NCI-H748 (cell line): ENCODE measurements at regions not wholly inside any gene's neighbourhood (a gene's known extent, or its start where the extent isn't known, plus 50 kb on each side); places are given as distances from the start of the nearest gene placed in this dataset.
A peak's percentile ranks its signal among the peaks of the same experiment; 100 is the strongest.

ENCODE experiments used
- DNase-seq: peaks from one replicate; lab custom pipeline; 2025; ENCODE audit not compliant: unreplicated experiment; lab: John Stamatoyannopoulos, UW

- no peak for DNase-seq
Measured at GRCh38 chr16:79449067-79449769, 151.3 kb downstream of the MAF start.

- no peak for DNase-seq
Measured at GRCh38 chr16:79444572-79444971, 156.0 kb downstream of the MAF start.

DNA sequence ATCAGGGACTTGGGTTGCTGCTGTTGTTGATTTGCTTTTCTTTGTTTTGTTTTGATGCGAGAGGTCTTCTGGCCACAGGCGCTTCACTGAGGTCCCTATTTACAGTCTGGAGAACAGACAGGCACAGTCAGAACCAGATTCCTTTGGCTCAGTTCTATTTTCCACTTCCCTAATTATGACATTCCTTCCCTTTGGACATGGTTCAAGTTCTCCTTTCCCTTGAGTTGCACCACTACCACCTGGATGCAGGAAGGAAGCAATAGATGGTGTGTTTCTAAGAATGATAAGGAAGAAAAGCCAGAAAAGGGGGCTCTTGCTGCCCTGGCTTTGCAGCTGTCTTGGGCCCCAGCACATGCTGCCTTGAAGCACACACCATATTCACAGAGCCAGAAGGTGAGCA lies 160.6 kb downstream of the MAF start:
- no peak for DNase-seq

DNA sequence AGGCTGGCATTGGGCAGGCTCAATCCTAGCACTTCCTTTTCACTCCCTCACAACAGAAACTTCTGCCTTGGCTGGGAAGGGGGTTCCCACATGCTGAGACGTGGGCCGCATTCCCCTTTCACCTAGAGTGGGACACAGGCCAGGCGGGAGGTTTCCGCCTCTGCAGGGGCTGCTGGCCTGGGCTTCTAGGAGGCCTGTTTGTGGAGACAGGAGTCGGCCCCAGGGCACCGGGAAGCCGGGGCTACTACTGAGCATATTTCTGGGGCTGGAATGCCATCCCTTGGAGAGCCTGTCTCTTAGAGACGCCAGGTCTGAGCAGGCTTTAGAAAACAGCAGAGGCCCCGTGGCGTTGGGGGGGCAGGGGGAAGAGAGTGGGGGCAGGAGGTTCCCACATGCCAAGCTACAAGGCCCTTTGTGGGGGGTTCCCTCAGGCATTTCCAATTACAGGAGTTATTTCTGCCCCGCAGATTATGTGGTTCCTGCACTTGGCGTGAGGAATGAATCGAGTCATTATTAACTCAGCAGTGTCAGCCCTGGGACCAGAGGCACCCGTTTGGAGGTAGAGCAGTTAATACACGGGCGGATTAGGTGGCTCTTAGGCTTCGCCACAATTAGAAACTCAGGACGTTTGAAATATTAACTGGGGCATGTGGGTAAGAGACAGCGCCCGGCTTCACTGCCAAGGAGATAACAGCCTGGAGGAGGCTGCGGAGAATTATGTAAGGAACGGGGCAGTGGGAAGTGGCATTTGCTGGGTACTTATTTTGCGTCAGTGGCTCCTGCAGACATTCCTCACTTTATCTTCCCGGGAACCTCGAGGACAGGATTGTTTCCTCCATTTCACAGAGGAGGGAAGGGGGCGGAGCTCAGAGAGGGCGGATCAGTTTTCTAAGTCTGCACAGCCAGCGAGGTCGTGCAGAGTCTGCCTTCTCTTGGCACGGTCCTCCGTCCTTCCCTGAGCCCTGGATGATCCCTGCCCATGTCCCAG lies 162.5 kb downstream of the MAF start:
- DNase-seq, result no peak

DNA sequence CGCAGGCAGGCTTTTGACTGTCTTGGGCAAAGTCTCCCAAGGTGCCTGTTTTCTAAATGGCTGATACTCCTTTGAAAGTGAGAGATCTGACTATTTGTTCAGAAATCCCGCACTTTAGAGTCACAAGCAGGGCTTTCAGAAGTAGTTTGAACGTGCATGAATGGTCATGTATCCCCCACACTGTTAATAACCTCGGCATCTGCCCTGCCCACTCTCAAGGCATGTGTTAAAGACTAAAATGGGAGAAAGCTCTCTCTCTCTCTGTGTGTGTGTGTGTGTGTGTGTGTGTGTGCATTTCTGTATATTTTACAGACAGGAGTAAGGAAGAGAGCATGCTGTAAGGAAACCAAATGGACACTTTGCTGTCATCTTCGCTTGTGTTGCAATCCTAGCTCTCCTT lies 163.7 kb downstream of the MAF start:
- no peak for DNase-seq

GRCh38 chr16:79434771-79435170 lies 165.8 kb downstream of the MAF start:
- DNase-seq, result no peak

- DNase-seq, result no peak
Measured at GRCh38 chr16:79434092-79434491, 166.4 kb downstream of the MAF start.

GRCh38 chr16:79431923-79432322 lies 168.6 kb downstream of the MAF start:
- no peak for DNase-seq

DNA sequence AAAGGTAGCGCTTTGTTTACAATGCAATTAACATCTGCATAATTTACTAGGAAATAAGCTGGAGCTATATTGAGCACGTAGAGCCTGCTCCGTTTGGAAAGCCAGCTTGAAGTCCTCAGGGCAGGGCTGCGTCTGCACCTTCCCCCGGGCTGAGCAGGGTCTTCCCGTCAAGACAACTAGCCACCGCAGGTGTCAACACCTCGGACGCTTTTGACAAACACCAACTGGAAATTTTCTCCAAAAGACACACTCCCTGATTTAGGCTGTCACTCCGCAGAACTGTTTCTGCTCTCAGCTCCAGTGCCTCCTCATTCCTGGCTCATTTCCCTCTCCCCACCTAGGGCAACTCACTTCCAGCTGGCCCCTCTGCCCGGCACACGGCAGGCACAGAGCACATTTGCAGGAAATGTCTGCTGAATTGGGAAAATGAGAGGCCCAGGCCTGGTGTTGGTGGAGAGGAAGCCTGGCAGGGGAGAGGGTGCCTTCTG lies 170.3 kb downstream of the MAF start:
- peak; percentile 86 for DNase-seq

- DNase-seq, result peak; percentile 38
Measured at GRCh38 chr16:79429381-79430190, 171.0 kb downstream of the MAF start.

- no peak for DNase-seq
Measured at GRCh38 chr16:79426663-79427062, 173.9 kb downstream of the MAF start.

GRCh38 chr16:79422064-79422463 lies 178.5 kb downstream of the MAF start:
- no peak for DNase-seq

DNA sequence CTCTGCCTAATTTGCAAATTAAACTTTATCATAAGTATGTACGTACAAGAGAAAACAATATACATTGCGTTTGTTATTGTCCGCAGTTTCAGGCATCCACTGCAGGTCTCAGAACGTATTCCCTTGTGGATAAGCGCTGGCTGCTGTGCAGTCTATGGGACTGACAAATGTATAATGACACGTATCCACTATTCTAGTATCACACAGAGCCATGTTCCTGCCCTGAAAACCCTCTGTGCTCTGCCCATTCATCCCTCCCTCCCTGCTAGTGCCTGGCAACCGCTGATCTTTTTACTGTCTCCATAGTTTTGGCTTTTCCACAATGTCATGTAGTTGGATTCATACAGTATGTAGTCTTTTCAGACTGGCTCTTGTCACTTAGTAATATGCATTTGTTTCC lies 179.4 kb downstream of the MAF start:
- DNase-seq, result no peak

DNA sequence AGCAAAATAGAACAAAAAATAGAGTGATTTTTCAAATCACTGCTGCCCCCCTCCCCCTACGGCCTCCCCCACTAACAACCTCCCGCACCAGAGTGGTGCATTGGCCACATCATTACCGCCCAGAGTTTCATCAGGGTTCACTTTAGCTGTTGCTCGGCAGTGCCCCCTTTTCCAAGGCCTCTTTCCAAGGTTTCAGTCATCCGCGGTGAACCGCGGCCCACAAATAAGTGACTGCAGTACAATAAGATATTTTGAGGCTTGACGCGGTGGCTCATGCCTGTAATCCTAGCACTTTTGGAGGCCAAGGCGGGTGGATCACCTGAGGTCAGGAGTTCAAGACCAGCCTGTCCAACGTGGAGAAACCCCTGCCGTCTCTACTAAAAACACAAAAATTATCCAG lies 180.0 kb downstream of the MAF start:
- no peak for DNase-seq

GRCh38 chr16:79419148-79419547 lies 181.4 kb downstream of the MAF start:
- no peak for DNase-seq

DNA sequence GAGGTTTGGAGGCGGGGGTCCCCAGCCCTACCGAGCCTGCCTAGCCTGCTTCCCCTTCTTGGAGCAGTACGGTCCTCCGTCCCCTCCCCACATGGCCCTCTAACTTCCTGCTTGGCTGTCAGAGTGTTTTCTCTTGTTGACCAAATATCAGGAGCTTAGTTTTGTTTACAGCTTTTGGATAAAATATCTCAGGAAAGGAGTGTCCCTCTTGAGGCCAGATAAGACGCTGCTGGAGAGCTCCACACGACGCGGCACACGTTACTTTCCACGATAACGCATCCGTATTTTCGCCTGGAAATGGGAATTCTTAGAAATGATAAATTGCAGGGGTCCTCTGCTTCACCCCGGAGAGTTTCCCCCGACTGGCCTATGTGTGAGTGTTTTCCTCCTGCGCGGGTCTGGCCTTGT lies 182.9 kb downstream of the MAF start:
- no peak for DNase-seq

- no peak for DNase-seq
Measured at GRCh38 chr16:79415983-79416640, 184.4 kb downstream of the MAF start.

DNA sequence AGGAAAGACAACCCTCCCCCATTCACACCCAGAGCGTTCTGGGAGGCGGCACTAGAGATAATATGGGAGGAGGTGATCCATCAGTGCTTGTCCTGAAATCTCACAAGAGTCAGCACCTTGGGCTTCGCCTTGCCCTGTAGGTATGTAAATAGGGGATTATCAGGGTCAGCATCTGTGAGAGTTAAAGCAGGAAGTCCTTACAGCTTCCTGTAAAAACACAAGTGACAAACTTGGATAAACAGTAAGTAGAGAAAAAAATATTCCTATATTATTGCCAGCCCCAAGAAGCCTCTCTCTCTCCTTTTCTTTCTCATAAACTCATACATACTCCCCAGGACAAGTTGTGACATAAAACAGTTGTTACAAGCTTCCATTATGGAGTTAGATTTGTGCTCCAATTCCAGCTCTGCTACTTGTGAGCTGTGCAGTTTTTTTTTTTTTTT lies 187.7 kb downstream of the MAF start:
- no peak for DNase-seq

- DNase-seq, result no peak
Measured at GRCh38 chr16:79411805-79412204, 188.7 kb downstream of the MAF start.

DNA sequence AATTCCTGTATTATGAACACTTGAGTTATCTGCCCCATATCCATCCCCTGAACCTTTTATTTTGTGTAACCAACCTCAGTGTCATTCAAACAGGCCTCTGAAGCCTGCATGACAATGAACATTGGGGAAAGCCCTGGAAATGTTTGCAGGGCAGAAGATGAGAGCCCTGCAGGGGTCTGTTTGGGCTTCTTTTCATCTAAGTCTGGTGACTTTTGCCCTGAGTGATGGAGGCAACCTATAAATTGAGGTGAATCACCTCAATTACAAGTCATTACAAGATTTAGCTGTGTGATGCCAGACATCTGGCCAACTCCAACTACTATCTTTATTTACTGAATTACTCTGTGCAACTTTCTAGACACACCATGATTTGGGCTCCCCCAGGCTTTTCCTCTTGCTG lies 189.2 kb downstream of the MAF start:
- DNase-seq, result no peak

- DNase-seq, result no peak
Measured at GRCh38 chr16:79409978-79410377, 190.6 kb downstream of the MAF start.
